Sigmoid colon (tissue), 6 donors: ENCODE measurements at regions not wholly inside any gene's neighbourhood (a gene's known extent, or its start where the extent isn't known, plus 50 kb on each side); places are given as distances from the start of the nearest gene placed in this dataset.
A peak's percentile ranks its signal among the peaks of the same experiment; 100 is the strongest.
"Not testable (repeated sequence)": the region's sequence is repeated elsewhere in the genome, so short reads cannot be mapped to it uniquely, and the experiment has no call there.

ENCODE experiments used
- DNase-seq: peaks from one replicate; pipeline ENCODE4 v3.0.0-alpha.2; 2019
- H3K27ac ChIP-seq, 4 donors: fragments of 200-600 bp; sonication (generic); one replicate each; pipeline ENCODE4 v1.5.1; 2016 to 2019; ENCODE audit warnings: mild to moderate bottlenecking in 1 of 4
- H3K27me3 ChIP-seq, 3 donors: fragments of 200-600 bp; sonication (generic); one replicate each; pipeline ENCODE4 v1.5.1; 2019; ENCODE audit warnings: mild to moderate bottlenecking in 1 of 3
- H3K36me3 ChIP-seq, 4 donors: fragments of 200-600 bp; sonication (generic); one replicate each; pipeline ENCODE4 v1.5.1; 2016 to 2019
- H3K4me1 ChIP-seq, 4 donors: fragments of 200-600 bp; sonication (generic); one replicate each; pipeline ENCODE4 v1.5.1; 2017 to 2019
- H3K4me3 ChIP-seq, 4 donors: fragments of 200-600 bp; sonication (generic); one replicate each; pipeline ENCODE4 v1.5.1; 2017 to 2019; ENCODE audit warnings: mild to moderate bottlenecking in 2 of 4, moderate library complexity in 1 of 4
- H3K9me3 ChIP-seq, 4 donors: fragments of 200-600 bp in 3 of 4; sonication (generic) in 3 of 4; one replicate each; pipeline versions ENCODE4 v1.5.1 to v1.6.1; 2013 to 2019
- EP300 ChIP-seq, 4 donors: sonication (generic); formaldehyde crosslinking; IDR thresholded peaks; one replicate each; pipeline ENCODE4 v1.6.1; 2017; ENCODE audit warnings: antibody characterized with exemption in 4 of 4
- POLR2A ChIP-seq, 2 donors: fragments of 450-650 bp; IDR thresholded peaks; one replicate each; pipeline ENCODE4 v1.6.1; 2016; ENCODE audit warnings: antibody characterized with exemption in 2 of 2, mild to moderate bottlenecking in 2 of 2, moderate library complexity in 2 of 2
- POLR2AphosphoS5 ChIP-seq, 4 donors: sonication (generic); formaldehyde crosslinking; IDR thresholded peaks; one replicate each; pipeline ENCODE4 v1.6.1; 2017; ENCODE audit warnings: antibody characterized with exemption in 4 of 4
- WGBS, 2 donors: extraction: QIAGEN DNeasy Blood & Tissue Kit; methylation state at CpG; one replicate each; pipeline ENCODE4 v1.1.7; 2013; 5-methylcytosine and 5-hydroxymethylcytosine counted together
- intact Hi-C: fragments of 100-400 bp; cut with DNase I; formaldehyde crosslinking; loops from one replicate; pipeline ENCODE4 v1.15.1; 2023
- TF ChIP-seq, protein P1 (sequence below), 4 experiments: fragments of 450-650 bp in 3 of 4; fragments of 200-600 bp in 1 of 4; IDR thresholded peaks; one replicate each; pipeline ENCODE4 v1.5.1; 2016 to 2019; ENCODE audit warnings: antibody characterized with exemption in 4 of 4, mild to moderate bottlenecking in 3 of 4, moderate library complexity in 2 of 4
- donor health status: healthy with polysubstance abuse.
- donor health status: healthy.

DNA sequence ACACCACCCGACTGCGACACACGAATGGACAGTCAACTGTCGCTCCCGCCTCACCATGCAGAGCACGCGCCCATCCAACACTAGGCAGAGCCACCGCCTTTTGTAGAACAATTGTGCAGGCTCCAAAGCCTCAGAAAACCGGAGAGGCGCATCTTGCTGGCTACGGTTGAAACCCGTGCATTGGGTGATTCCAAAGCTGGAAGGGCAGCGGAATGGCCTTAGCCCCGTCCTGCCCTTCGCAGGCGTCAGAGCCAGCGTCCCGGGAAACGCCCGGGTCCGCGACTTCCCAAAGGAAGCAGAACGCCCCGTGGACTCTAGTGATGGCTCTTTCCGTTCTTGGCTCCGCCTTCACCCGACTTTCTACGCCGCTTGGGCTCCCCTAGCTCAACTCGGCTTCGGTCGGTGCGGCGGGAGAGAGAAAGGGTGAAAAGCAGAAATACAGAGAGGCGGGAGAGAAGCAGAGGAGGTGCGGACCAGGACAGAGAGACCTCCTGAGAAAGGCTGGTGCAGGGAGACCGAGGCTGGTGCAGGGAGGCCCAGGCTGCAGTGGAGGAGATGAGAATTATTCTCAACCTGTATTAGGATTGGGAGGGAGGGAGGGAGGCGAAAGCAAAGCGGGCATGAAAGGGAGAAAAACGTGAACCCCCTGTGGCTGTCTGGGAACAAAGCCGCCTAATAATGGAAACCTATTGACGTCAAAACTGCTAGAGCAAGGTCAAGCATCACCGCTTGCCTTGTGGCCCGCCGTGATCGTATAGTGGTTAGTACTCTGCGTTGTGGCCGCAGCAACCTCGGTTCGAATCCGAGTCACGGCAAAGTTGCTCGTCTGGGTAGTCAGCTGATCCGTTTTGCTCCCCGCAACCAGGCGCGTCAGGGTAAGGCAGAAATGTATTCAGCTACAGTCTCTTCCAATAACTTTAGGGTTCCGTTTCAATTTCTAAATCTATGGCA lies 99.5 kb downstream of the PRKAB2 start:
- DNase-seq: peak; percentile 54
- H3K36me3 ChIP-seq: no peaks in the 10 kb centered on the region
- TF ChIP-seq EP300 (IDR thresholded peaks at IDR 0.05) (no peak), POLR2A (IDR thresholded peaks at IDR 0.05) (no peak), POLR2AphosphoS5 (IDR thresholded peaks at IDR 0.05) (no peak)
- TF ChIP-seq, protein P1, sequence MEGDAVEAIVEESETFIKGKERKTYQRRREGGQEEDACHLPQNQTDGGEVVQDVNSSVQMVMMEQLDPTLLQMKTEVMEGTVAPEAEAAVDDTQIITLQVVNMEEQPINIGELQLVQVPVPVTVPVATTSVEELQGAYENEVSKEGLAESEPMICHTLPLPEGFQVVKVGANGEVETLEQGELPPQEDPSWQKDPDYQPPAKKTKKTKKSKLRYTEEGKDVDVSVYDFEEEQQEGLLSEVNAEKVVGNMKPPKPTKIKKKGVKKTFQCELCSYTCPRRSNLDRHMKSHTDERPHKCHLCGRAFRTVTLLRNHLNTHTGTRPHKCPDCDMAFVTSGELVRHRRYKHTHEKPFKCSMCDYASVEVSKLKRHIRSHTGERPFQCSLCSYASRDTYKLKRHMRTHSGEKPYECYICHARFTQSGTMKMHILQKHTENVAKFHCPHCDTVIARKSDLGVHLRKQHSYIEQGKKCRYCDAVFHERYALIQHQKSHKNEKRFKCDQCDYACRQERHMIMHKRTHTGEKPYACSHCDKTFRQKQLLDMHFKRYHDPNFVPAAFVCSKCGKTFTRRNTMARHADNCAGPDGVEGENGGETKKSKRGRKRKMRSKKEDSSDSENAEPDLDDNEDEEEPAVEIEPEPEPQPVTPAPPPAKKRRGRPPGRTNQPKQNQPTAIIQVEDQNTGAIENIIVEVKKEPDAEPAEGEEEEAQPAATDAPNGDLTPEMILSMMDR (IDR thresholded peaks at IDR 0.05): no peak
- peak overlapping the region in 3 of 4 donors; percentile 26 to 42 (median 38) for H3K4me3 ChIP-seq
- 10 to 18% methylated on average over 58 of the region's 58 CpGs for WGBS, 2 donors
- H3K27me3 ChIP-seq: peaks cover 8 to 76% (median 51%) of the 10 kb centered on the region in 3 donors
- intact Hi-C loops: no loop called here
- no peak overlapping the region for H3K27ac ChIP-seq
- no peaks in the 10 kb centered on the region for H3K9me3 ChIP-seq
- H3K4me1 ChIP-seq: peaks cover 0 to 16% (median 11%) of the 10 kb centered on the region in 4 donors

DNA sequence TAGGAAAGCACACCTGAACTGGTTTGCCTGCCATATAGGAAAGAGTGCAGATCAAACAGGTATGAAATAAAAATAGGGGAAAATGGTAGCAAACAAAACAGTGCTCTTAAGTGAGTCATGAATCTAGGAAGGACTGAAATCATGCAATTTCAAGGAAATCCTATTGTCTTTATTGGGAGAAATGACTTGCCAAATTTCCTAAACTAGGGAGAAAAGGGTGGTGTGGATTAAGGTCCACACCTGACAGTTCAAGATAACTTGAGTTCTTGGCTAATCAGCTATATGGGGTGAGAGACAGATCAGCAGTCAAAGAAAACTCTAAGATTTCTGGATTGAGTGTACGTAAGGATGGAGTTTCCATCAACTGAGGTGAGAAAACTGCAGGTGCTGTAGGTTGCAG lies 101.1 kb downstream of the PRKAB2 start:
- H3K27ac ChIP-seq: no peak overlapping the region
- peaks cover 0 to 12% (median 11%) of the 10 kb centered on the region in 4 donors for H3K4me1 ChIP-seq
- intact Hi-C loops: no loop called here
- no peak for TF ChIP-seq EP300 (IDR thresholded peaks at IDR 0.05)
- TF ChIP-seq POLR2AphosphoS5 (IDR thresholded peaks at IDR 0.05): no peak
- TF ChIP-seq, protein P1 (IDR thresholded peaks at IDR 0.05): no peak
- no peak for TF ChIP-seq POLR2A (IDR thresholded peaks at IDR 0.05)
- DNase-seq: no peak
- H3K36me3 ChIP-seq: no peaks in the 10 kb centered on the region
- H3K27me3 ChIP-seq: peaks cover 0 to 60% (median 35%) of the 10 kb centered on the region in 3 donors
- WGBS, 2 donors: 96 to 97% methylated on average over 1 of the region's 1 CpG
- no peak overlapping the region for H3K4me3 ChIP-seq
- no peaks in the 10 kb centered on the region for H3K9me3 ChIP-seq

DNA sequence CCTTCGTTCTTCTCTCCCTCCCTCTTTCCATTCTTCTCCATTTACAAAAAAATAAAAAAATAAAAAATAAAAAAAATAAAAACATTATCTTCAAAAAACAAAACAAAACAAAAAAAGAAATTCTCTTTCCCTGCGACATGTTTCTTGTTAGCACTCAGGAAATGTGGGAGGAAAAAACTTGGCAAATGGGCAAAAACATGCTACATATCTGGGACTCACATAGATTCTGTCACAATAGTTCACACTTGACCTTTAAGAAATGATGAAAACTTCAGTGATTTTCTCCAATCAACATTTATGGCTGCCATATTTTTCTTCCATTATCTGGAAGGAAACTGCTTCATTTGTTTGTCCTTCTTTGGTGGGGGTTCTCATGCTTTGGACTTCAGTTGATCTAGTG lies 109.3 kb downstream of the PRKAB2 start:
- 78 to 85% methylated on average over 2 of the region's 2 CpGs for WGBS, 2 donors
- no peaks in the 10 kb centered on the region for H3K4me1 ChIP-seq
- no peaks in the 10 kb centered on the region for H3K36me3 ChIP-seq
- no peak for DNase-seq
- intact Hi-C loops: no loop called here
- H3K9me3 ChIP-seq: no peaks in the 10 kb centered on the region
- no peak overlapping the region for H3K27ac ChIP-seq
- no peak overlapping the region for H3K4me3 ChIP-seq
- H3K27me3 ChIP-seq: no peaks in the 10 kb centered on the region
- TF ChIP-seq EP300 (IDR thresholded peaks at IDR 0.05): no peak
- TF ChIP-seq, protein P1 (IDR thresholded peaks at IDR 0.05): no peak

DNA sequence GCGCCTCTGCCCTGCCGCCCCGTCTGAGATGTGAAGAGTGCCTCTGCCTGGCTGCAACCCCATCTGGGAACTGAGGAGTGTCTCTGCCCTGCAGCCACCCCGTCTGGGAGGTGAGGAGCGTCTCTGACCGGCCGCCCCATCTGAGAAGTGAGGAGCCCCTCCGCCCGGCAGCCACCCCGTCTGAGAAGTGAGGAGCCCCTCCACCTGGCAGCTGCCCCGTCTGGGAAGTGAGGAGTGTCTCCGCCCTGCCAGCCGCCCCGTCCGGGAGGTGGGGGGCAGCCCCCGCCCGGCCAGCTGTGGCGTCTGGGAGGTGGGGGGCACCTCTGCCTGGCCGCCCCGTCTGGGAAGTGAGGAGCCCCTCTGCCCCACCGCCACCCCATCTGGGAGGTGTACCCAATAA lies 110.4 kb downstream of the PRKAB2 start:
- H3K27ac ChIP-seq, H3K4me3 ChIP-seq, H3K9me3 ChIP-seq, H3K36me3 ChIP-seq, H3K4me1 ChIP-seq, H3K27me3 ChIP-seq, DNase-seq, intact Hi-C loops: not testable (repeated sequence)
- WGBS, 2 donors: 94 to 96% methylated on average over 21 of the region's 21 CpGs

DNA sequence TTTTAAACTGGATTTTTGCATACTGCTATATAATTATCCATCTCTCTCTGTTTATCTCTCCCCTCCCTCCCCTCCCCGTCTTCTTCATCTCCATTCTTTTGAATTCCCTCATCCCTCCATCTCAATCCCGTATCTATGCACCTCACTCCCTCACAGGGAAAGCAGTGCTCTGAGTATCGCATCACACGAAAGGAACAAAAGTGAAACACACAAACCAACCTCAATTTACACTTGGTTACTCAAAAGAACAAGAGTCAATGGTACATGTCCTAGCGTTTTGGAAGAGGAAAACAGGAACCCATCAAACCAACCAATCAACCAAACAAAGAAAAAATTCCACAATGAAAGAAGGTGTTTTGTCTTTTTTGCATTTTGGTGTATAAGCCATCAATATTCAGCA lies 115.1 kb downstream of the NBPF12 start:
- WGBS, 2 donors: 78 to 85% methylated on average over 5 of the region's 5 CpGs
- H3K27ac ChIP-seq: no peak overlapping the region
- no peaks in the 10 kb centered on the region for H3K9me3 ChIP-seq
- no peak overlapping the region for H3K4me3 ChIP-seq
- no peaks in the 10 kb centered on the region for H3K36me3 ChIP-seq
- no peaks in the 10 kb centered on the region for H3K27me3 ChIP-seq
- TF ChIP-seq, protein P1 (IDR thresholded peaks at IDR 0.05): no peak
- TF ChIP-seq EP300 (IDR thresholded peaks at IDR 0.05) (no peak), POLR2A (IDR thresholded peaks at IDR 0.05) (no peak), POLR2AphosphoS5 (IDR thresholded peaks at IDR 0.05) (no peak)
- intact Hi-C loops: no loop called here
- no peaks in the 10 kb centered on the region for H3K4me1 ChIP-seq
- no peak for DNase-seq
